OCI-LY1 (cell line): ENCODE measurements at regions not wholly inside any gene's neighbourhood (a gene's known extent, or its start where the extent isn't known, plus 50 kb on each side); places are given as distances from the start of the nearest gene placed in this dataset.

Experiments used
- H2AFZ ChIP-seq: fragments of 200-600 bp; sonication (generic), shearing (Covaris generic); 2 replicates; pipeline ENCODE4 v1.6.0; 2014; ENCODE audit warnings: antibody characterized with exemption, mild to moderate bottlenecking, low read length
- H3F3A ChIP-seq: fragments of 200-600 bp; sonication (generic), shearing (Covaris generic); 2 replicates; pipeline ENCODE4 v1.6.0; 2014; ENCODE audit warnings: mild to moderate bottlenecking, antibody characterized with exemption, low read length, moderate library complexity; ENCODE audit not compliant: insufficient read depth
- H3K27ac ChIP-seq: fragments of 200-600 bp; sonication (generic); 2 replicates; pipeline ENCODE4 v1.5.1; 2014; ENCODE audit warnings: low read length, mixed run types, mild to moderate bottlenecking, low read depth; ENCODE audit not compliant: poor library complexity, severe bottlenecking
- H3K27me3 ChIP-seq: fragments of 200-600 bp; sonication (generic); 2 replicates; pipeline ENCODE4 v1.6.0; 2014; ENCODE audit warnings: antibody characterized with exemption, mild to moderate bottlenecking, low read length, moderate library complexity; ENCODE audit not compliant: insufficient read depth
- H3K36me3 ChIP-seq: fragments of 200-600 bp; sonication (generic); 2 replicates; pipeline ENCODE4 v1.6.1; 2014; ENCODE audit warnings: mild to moderate bottlenecking, antibody characterized with exemption, low read length, moderate library complexity, mixed read lengths; ENCODE audit not compliant: insufficient read depth
- H3K4me1 ChIP-seq: fragments of 200-600 bp; sonication (generic); 2 replicates; pipeline ENCODE4 v1.5.1; 2014; ENCODE audit warnings: mild to moderate bottlenecking, low read length, moderate library complexity; ENCODE audit not compliant: insufficient read depth, severe bottlenecking
- H3K4me2 ChIP-seq: fragments of 200-600 bp; sonication (generic), shearing (Covaris generic); 2 replicates; pipeline ENCODE4 v1.6.1; 2014; ENCODE audit warnings: low read length
- H3K4me3 ChIP-seq: fragments of 200-600 bp; sonication (generic); 2 replicates; pipeline ENCODE4 v1.5.1; 2014; ENCODE audit warnings: low read length, low read depth, mild to moderate bottlenecking, mixed read lengths; ENCODE audit not compliant: poor library complexity, severe bottlenecking
- H3K79me2 ChIP-seq: fragments of 200-600 bp; shearing (Covaris generic); 2 replicates; pipeline ENCODE4 v1.6.1; 2016; ENCODE audit warnings: mixed run types, low read length, mixed read lengths; ENCODE audit not compliant: insufficient read depth
- H3K9ac ChIP-seq: fragments of 200-600 bp; sonication (generic), shearing (Covaris generic); 2 replicates; pipeline ENCODE4 v1.6.1; 2014; ENCODE audit warnings: mild to moderate bottlenecking, low read length, mixed read lengths
- H3K9me2 ChIP-seq: fragments of 200-600 bp; sonication (generic), shearing (Covaris generic); 2 replicates; pipeline ENCODE4 v1.6.1; 2014; ENCODE audit warnings: low read depth, mild to moderate bottlenecking, low read length, mixed read lengths
- H3K9me3 ChIP-seq: fragments of 200-600 bp; shearing (Covaris generic); 2 replicates; pipeline ENCODE4 v1.6.1; 2014; ENCODE audit warnings: low read length, mixed read lengths
- H4K20me1 ChIP-seq: fragments of 200-600 bp; sonication (generic), shearing (Covaris generic); 2 replicates; pipeline ENCODE4 v1.6.0; 2016; ENCODE audit warnings: mild to moderate bottlenecking, low read length; ENCODE audit not compliant: insufficient read depth
- CTCF ChIP-seq: fragments of 200-600 bp; sonication (generic), shearing (Covaris generic); IDR thresholded peaks from 2 replicates; pipeline ENCODE4 v1.5.1; 2017; ENCODE audit warnings: mild to moderate bottlenecking, antibody characterized with exemption, low read length, moderate library complexity, mixed read lengths
- EZH2 ChIP-seq: fragments of 200-600 bp; sonication (generic), shearing (Covaris generic); IDR thresholded peaks from 2 replicates; pipeline ENCODE4 v1.8.0; 2017; ENCODE audit warnings: borderline replicate concordance, mixed run types, mild to moderate bottlenecking, antibody characterized with exemption, low read length, moderate library complexity, mixed read lengths

DNA sequence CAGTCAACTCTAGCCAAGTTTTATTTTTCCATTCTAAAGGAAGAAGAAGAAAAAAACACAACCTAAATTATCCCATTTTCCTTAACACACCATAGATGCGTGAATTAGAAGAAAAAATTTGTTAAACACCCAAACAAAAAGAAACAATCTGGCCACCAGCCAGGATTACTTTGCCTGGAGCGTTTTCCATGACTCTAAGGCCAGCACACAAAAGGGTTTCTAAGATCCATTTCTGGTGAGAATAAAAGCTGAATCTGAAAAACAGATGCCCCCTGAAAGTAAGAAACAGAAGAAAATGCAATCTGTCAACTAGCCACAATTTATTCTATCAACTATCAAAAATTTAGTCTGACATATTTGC is 267.2 kb upstream of the SULF2 start:
- Histone ChIP-seq H3K27me3 (no peaks in the 10 kb centered on the region), H3K36me3 (no peaks in the 10 kb centered on the region), H3K9me2 (no peaks in the 10 kb centered on the region), H4K20me1 (no peaks in the 10 kb centered on the region), H3K79me2 (no peaks in the 10 kb centered on the region), H3K4me3 (no peak overlapping the region), H3K9me3 (no peaks in the 10 kb centered on the region), H3K4me2 (no peak overlapping the region), H2AFZ (no peak overlapping the region), H3K27ac (no peak overlapping the region), H3F3A (no peaks in the 10 kb centered on the region), H3K4me1 (no peaks in the 10 kb centered on the region), H3K9ac (no peak overlapping the region)
- no peak for TF ChIP-seq EZH2
- TF ChIP-seq CTCF, result no peak

- H3K36me3 ChIP-seq, result no peaks in the 10 kb centered on the region
- TF ChIP-seq CTCF, result no peak
- TF ChIP-seq EZH2, result no peak
- no peak overlapping the region for H3K4me3 ChIP-seq
- no peak overlapping the region for H3K4me2 ChIP-seq
- H3K4me1 ChIP-seq, result no peaks in the 10 kb centered on the region
- no peak overlapping the region for H2AFZ ChIP-seq
- H3K9ac ChIP-seq, result no peak overlapping the region
- no peaks in the 10 kb centered on the region for H3K9me3 ChIP-seq
- no peaks in the 10 kb centered on the region for H4K20me1 ChIP-seq
- no peaks in the 10 kb centered on the region for H3K79me2 ChIP-seq
- no peaks in the 10 kb centered on the region for H3F3A ChIP-seq
- no peak overlapping the region for H3K27ac ChIP-seq
- no peaks in the 10 kb centered on the region for H3K9me2 ChIP-seq
- no peaks in the 10 kb centered on the region for H3K27me3 ChIP-seq
These were observed 266.7 kb upstream of the SULF2 start for GRCh38 chr20:48051794-48052474.

GRCh38 chr20:48049641-48050040 is 264.4 kb upstream of the SULF2 start:
- Histone ChIP-seq H3K4me1 (no peaks in the 10 kb centered on the region), H3K27me3 (no peaks in the 10 kb centered on the region), H3F3A (no peaks in the 10 kb centered on the region), H3K27ac (no peak overlapping the region), H3K36me3 (no peaks in the 10 kb centered on the region), H3K9ac (no peak overlapping the region), H3K4me3 (no peak overlapping the region), H3K9me2 (no peaks in the 10 kb centered on the region), H4K20me1 (no peaks in the 10 kb centered on the region), H2AFZ (no peak overlapping the region), H3K4me2 (no peak overlapping the region), H3K79me2 (no peaks in the 10 kb centered on the region), H3K9me3 (no peaks in the 10 kb centered on the region)
- TF ChIP-seq EZH2 (no peak), CTCF (no peak)
